ENCODE measurements at regions not wholly inside any gene's neighbourhood (a gene's known extent, or its start where the extent isn't known, plus 50 kb on each side); places are given as distances from the start of the nearest gene placed in this dataset.

- TF ChIP-seq ZNF518A (tag by site-specific recombination; conservative IDR thresholded peaks at IDR 0.05; ENCODE audit: low read depth), result no peak
- TF ChIP-seq OSR2 (tag by site-specific recombination; IDR thresholded peaks at IDR 0.05), result no peak
- TF ChIP-seq ELK4 (IDR thresholded peaks at IDR 0.05; ENCODE audit: borderline replicate concordance, low read depth, low read length), result no peak
- no peak for TF ChIP-seq ZNF155 (tag by site-specific recombination; IDR thresholded peaks at IDR 0.05)
- no peak for TF ChIP-seq TCF7L2 (IDR thresholded peaks at IDR 0.05; ENCODE audit: borderline replicate concordance, low read depth, low read length)
- TF ChIP-seq PRDM1 (tag by site-specific recombination; IDR thresholded peaks at IDR 0.05), result no peak
These were observed 85.7 kb downstream of the TEX13C start (continued) for GRCh38 chrX:125405339-125405738.

- no peaks in the 10 kb centered on the region for H3K9me3 ChIP-seq (ENCODE audit: control insufficient read depth, insufficient read depth, low read depth, low read length)
- no peaks in the 10 kb centered on the region for H3K36me3 ChIP-seq (ENCODE audit: control insufficient read depth in 2 of 2, insufficient read depth in 1 of 2, low read length in 2 of 2)
- TF ChIP-seq EGR2 (tag by site-specific recombination; IDR thresholded peaks at IDR 0.05; ENCODE audit: low read depth), result no peak
- TF ChIP-seq ZNF16 (tag by site-specific recombination; IDR thresholded peaks at IDR 0.05; ENCODE audit: low read depth), result no peak
- no peak for TF ChIP-seq OSR2 (tag by site-specific recombination; IDR thresholded peaks at IDR 0.05)
- no peak for TF ChIP-seq ZNF248 (tag by site-specific recombination; IDR thresholded peaks at IDR 0.05)
- no peak for TF ChIP-seq REST (tag by site-specific recombination; IDR thresholded peaks at IDR 0.05)
- no peaks in the 10 kb centered on the region for H3K4me1 ChIP-seq (ENCODE audit: control insufficient read depth, insufficient read depth, low read length)
- ChIA-PET POLR2A (no interaction called here), CTCF (no interaction called here)
- H3K27ac ChIP-seq (ENCODE audit: extremely low read depth, low read depth, low read length), result no peak overlapping the region
- H3K4me3 ChIP-seq (ENCODE audit: low read depth, low read length), result no peak overlapping the region
These were observed 87.6 kb downstream of the TEX13C start for GRCh38 chrX:125407314-125407713.

- no peaks in the 10 kb centered on the region for H3K9me3 ChIP-seq (ENCODE audit: control insufficient read depth, insufficient read depth, low read depth, low read length)
- POLR2A ChIA-PET, result no interaction called here
- CTCF ChIA-PET, result no interaction called here
- H3K27ac ChIP-seq (ENCODE audit: extremely low read depth, low read depth, low read length), result no peak overlapping the region
- H3K36me3 ChIP-seq (ENCODE audit: control insufficient read depth in 2 of 2, insufficient read depth in 1 of 2, low read length in 2 of 2), result no peaks in the 10 kb centered on the region
- H3K4me3 ChIP-seq (ENCODE audit: low read depth, low read length), result no peak overlapping the region
- no peak for TF ChIP-seq ZNF433 (tag by site-specific recombination; IDR thresholded peaks at IDR 0.05; ENCODE audit: low read depth)
- no peak for TF ChIP-seq ZNF174 (tag by site-specific recombination; IDR thresholded peaks at IDR 0.05)
- TF ChIP-seq ZNF560 (tag by site-specific recombination; IDR thresholded peaks at IDR 0.05; ENCODE audit: borderline replicate concordance), result no peak
- TF ChIP-seq ZNF280C (tag by site-specific recombination; IDR thresholded peaks at IDR 0.05), result no peak
- no peak for TF ChIP-seq ZNF394 (tag by site-specific recombination; IDR thresholded peaks at IDR 0.05; ENCODE audit: borderline replicate concordance)
- H3K4me1 ChIP-seq (ENCODE audit: control insufficient read depth, insufficient read depth, low read length), result no peaks in the 10 kb centered on the region
These were observed 101.1 kb downstream of the TEX13C start for GRCh38 chrX:125420809-125421208.
